MM.1S (cell line): ENCODE measurements at regions not wholly inside any gene's neighbourhood (a gene's known extent, or its start where the extent isn't known, plus 50 kb on each side); places are given as distances from the start of the nearest gene placed in this dataset.

Experiments used
- CTCF ChIP-seq: fragments of 300-600 bp; sonication (generic); IDR thresholded peaks from 2 replicates; pipeline ENCODE4 v1.5.1; 2016; ENCODE audit warnings: antibody characterized with exemption, low read length, mixed read lengths
- EZH2 ChIP-seq: fragments of 300-600 bp; sonication (generic); optimal IDR thresholded peaks from 2 replicates; pipeline ENCODE3; 2017; ENCODE audit warnings: low read depth, mild to moderate bottlenecking, antibody characterized with exemption, low read length, mixed read lengths

GRCh38 chr4:37000281-37000680 lies 244.3 kb upstream of the NWD2 start:
- TF ChIP-seq CTCF (no peak), EZH2 (no peak)
